PFSK-1 (cell line): ENCODE measurements at regions not wholly inside any gene's neighbourhood (a gene's known extent, or its start where the extent isn't known, plus 50 kb on each side); places are given as distances from the start of the nearest gene placed in this dataset.

Source experiments
- FOXP2 ChIP-seq: optimal IDR thresholded peaks from 2 replicates; pipeline ENCODE3; 2011; ENCODE audit warnings: borderline replicate concordance, control low read depth, inconsistent platforms; ENCODE audit not compliant: insufficient read depth; ENCODE audit errors: extremely low read length, extremely low read depth
- POLR2AphosphoS5 ChIP-seq: IDR thresholded peaks from 2 replicates; pipeline ENCODE4 v1.6.1; 2012; ENCODE audit warnings: low read depth, mild to moderate bottlenecking, control low read depth, low read length, moderate library complexity
- REST ChIP-seq, 2 experiments: IDR thresholded peaks; 2 replicates each; pipeline versions ENCODE4 v1.6.1 to v1.8.0; 2011 to 2012; ENCODE audit warnings: low read depth in 2 of 2, low read length in 2 of 2, control low read depth in 1 of 2, inconsistent platforms in 1 of 2, mild to moderate bottlenecking in 1 of 2, moderate library complexity in 1 of 2; ENCODE audit not compliant: insufficient read depth in 1 of 2
- SIN3A ChIP-seq: IDR thresholded peaks from 2 replicates; pipeline ENCODE4 v1.6.1; 2012; ENCODE audit warnings: mild to moderate bottlenecking, low read length, moderate library complexity, borderline replicate concordance; ENCODE audit not compliant: insufficient read depth
- TAF1 ChIP-seq: IDR thresholded peaks from 2 replicates; pipeline ENCODE4 v1.6.1; 2012; ENCODE audit warnings: low read length, control low read depth, borderline replicate concordance; ENCODE audit not compliant: insufficient read depth

- TF ChIP-seq SIN3A, result no peak
- no peak for TF ChIP-seq TAF1
- TF ChIP-seq REST (IDR thresholded peaks at IDR 0.05; ENCODE audit: insufficient read depth in 1 of 2, low read depth in 2 of 2, low read length in 2 of 2), result no peak
- TF ChIP-seq POLR2AphosphoS5, result no peak
- TF ChIP-seq FOXP2, result no peak
Measured at GRCh38 chr4:128676095-128676494, 133.4 kb upstream of the JADE1 start.
